ENCODE measurements at regions not wholly inside any gene's neighbourhood (a gene's known extent, or its start where the extent isn't known, plus 50 kb on each side); places are given as distances from the start of the nearest gene placed in this dataset.

DNA sequence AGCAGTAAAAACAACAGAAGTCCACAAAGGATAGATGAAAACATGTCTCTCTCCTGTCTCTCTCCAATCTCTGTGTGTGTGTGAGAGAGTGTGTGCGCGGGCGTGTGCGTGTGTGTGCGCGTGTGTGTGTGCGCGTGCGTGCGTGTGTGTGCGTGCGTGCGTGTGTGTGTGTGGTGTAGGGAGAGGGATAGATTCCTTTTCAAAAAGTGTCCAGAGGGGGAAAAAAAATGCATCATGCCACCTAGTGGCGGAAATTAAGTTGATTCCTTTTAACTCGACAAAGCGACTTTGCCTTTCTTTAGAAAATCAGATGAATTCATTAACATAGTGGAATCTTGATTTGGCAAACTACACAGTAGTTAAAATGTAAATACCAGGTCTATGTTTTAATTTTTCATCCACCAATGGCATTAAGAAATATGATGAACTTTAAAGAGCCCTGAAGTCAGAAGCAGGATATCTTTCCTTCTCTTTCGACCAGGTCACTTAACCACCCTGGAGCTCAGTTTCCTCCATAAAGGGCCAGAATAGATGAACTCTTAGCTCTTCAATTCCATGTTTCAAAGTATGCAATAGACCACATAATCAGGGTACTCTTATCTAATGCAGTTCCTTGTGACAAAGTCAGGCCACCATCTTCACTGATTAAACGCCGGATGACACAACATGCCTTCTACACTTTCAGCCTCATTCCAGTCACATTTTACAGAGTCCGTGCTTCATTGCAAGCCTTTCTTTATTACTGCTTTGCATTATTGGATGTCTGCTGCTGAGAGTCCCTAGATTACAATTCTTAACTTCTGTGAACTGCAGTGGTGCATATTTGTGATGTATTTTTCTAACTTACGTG lies 162.8 kb downstream of the FBXO8 start:
- peak; percentile 60 for DNase-seq (ENCODE audit: low spot score)

DNA sequence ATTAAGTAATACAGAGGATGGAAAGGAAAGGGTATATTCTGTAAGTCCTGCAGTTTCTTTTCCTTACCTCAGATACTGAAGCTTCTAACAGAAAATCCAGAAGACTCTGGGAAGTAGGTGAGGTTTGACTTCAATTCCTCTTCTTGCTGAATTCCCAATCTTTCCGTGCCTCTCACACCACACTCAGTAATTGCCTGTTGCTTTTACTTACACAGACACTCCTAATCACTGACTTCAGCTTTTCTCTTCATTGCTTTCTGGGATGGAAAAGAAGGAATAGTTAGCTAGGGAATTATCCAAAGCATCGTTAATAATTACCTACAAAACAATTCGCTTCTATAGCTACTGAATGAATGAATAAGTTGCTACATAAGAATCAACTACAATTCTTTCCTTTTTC lies 163.6 kb downstream of the FBXO8 start:
- no peak for DNase-seq (ENCODE audit: low spot score)

DNA sequence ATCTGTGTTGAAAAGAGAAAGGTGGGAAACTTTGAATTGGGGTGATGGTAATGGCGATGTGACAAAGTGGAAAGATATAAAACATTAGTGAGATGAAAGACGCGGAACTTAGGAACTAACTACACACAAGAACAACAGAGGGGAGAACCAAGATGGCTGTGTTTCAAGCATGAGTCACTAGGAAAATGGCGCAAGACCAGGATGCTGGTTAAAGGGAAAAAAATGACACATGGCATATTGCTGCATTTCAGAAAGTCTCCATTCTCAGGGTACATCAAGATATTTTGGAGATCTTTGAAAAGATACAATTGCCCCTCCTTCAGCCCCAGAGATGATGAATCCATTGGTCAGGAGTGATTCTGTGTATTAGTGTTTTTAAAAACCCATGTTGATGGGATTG lies 164.4 kb downstream of the FBXO8 start:
- DNase-seq (ENCODE audit: low spot score): peak; percentile 65

DNA sequence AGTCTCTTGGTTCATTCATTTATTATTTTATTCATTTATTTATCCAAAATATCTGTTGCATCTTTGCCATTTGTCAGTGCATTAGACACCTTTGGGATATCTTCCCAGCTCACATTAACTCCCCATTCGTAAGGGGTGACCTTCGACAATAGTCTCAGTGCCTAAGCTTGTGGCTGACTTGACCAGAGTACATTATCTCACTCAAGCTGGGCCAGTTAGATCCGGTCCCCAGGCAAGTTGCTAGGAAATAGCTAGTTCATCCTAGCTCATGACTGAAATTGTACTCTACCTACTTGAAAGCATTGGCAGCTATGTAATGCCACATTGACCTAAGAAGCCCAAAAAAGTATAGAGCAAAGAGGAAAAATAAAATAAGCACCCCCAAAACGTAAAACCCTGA lies 165.3 kb downstream of the FBXO8 start:
- no peak for DNase-seq (ENCODE audit: low spot score)

DNA sequence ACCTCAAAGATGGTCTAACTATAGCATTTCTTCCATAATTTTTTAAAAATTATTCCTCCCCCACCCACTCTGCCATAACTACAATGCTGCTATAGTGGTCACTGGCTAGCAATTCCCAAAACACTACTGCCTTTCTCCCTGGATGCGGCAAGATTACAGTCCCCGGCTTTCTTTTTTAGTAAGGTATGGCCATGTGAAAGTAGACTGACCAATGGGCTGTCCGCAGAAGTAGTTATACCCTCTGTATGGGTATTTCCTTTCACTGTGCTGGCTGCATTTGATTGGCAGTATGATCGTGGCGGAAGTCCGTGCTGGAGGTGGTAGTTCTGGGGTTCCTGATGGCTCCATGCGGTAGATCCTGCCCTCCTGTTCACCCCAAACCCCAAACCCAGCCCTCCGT lies 166.0 kb downstream of the FBXO8 start:
- DNase-seq (ENCODE audit: low spot score): no peak

DNA sequence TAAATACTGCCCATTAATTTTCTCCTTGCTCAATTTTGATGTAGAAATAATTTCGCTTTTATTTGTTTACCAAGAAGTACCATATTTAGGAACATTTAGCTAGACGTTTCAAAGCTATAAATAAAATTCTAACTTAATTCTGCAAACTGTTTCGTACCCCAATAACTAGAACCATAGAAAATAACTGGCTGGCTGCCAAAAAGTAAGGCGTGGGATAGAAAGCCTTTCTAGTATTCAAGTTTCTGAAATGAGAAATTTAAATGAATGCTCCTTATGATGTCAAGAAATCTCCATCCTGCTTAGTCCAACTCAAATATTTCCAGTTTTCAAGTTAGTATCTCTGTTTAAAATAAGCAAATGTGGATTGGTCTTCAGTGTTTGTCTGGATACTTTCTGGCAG lies 167.4 kb downstream of the FBXO8 start:
- DNase-seq (ENCODE audit: low spot score): no peak

DNA sequence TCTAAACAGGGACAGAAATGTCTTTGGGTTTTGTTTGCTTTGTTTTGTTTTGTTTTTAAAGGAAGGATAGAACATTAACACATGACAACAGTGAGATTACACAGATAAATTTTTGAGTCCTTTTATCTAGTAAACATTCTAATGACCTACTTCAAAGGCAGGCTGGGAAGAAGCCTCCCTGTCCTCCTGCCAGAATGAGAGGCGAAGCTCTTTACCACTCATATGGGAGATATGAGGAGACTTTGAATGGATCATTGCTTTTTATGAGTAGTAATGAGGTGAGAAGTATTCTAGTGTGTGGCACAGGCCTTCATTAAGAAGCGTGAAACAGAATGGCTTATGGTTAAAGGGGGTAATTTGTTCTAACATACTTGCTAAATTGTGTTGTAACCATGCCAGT lies 172.0 kb downstream of the FBXO8 start:
- DNase-seq (ENCODE audit: low spot score): no peak

DNA sequence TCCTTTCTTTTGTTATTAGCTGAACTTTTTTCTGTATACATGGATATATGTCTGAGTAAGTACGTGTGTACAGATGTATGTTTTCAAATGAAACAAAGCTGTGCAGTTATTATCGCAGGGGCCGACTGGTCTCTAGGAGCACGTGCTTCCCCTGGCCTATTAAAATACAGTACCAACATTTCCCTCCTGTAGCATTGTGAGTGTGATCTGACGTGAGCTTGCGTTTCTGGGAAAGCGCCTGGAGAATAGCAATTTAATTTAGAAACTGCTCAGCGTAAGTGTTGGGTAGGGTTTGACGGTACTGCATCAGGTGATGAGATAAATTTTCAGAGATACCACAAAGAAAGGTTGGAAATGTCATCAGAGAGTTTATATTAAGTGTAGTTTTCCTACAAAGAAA lies 173.3 kb downstream of the FBXO8 start:
- DNase-seq (ENCODE audit: low spot score): no peak

DNA sequence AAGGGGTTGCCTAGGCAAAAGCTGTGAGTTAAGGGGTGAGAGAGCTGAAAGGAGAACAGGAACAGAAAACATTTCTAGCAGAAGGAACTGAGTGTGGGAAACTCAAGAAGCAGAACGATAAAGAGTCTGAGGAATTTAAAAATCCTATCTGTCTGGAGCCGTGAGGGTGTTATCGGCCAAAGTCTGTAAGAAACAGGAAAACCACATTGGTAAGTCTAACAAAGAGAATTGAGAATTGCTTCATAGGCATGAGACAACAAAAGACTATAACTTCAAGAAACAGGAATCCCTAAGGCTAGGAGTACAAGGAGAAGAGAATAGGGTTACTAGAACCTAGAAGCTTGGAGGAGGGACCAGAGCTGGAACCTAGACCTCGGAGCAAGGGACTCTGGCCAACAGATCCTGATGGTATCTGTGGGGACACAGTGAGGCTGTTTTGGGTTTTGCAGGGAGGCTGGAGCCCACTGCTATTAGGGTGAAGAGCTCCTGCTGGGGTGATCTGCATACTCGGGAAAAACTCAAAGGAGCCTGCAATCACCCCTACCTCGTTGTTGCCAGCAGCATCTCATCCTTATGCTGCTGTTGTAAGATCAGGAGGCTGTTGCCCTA lies 175.6 kb downstream of the FBXO8 start:
- DNase-seq (ENCODE audit: low spot score): no peak

DNA sequence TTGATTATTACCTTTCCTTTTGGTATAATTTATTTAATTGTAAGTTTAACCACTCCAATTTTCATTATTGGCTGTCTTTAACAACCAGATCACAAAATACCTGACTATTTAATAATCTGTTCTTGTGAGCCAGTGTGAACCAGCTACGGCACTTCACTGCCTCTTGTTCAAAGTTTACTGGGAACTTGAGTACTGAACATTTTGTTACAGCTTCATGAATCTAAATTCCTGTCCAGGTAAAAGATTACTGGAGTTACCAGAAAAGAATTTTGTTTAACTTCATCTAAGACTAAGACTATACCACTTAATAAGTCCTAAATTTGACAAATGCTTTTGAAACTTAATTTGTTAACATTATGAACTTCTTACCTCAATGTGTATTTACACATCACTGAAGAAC lies 178.3 kb downstream of the FBXO8 start:
- no peak for DNase-seq (ENCODE audit: low spot score)

DNA sequence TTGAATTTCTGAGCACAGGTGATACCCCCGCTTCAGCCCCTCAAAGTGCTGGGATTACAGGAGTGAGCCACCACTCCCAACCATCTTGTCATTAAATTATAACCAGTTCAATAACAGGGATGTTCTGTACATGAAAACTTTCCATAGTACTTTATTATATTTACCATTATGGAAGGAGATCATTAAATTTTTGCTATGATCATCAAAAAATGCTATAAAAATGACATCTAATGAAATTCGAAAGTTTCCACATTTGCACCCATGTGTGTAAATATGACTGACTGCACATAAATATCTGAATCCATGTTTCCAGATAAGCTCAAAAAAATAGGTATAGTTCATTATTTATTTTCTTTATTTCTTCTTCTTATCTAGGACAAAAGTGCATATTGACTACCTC lies 182.6 kb downstream of the FBXO8 start:
- DNase-seq (ENCODE audit: low spot score): no peak

DNA sequence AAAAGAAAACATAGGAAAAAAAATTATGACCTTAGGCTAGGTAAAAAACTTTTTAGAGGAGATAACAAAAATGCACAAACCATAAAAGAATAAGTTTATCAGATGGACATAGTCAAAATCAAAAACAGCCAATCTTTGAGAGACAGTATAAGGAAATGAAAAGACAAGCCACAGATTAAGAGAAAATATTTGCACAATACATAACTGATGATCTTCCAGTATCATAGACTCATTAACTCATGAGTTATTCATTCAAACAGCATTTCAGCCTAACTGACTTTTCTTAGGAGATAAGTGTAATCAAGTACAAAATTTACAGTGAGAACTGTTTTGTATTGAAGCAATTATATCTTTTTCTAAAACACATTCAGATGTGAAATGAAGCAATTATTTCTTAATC lies 183.8 kb downstream of the FBXO8 start:
- no peak for DNase-seq (ENCODE audit: low spot score)

DNA sequence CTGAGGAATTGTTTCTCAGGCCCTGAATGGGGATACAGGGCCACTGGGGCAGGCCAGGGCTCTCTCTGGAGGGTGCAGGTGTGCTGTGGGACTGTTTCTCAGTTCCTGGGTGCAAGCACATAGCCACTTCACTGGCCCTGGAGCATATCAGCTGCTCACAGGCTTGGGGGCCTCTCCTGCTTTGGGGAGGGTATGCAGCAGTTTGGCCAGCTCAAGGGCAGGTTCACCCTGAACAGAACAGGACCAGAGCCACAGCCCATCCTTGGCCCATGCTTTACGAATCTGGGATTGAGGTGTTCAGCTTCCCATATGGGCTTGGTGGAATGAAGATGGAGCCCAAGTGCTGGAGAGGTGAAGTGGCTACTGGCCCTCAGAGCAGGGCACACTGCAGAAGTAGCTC lies 186.5 kb downstream of the FBXO8 start:
- DNase-seq (ENCODE audit: low spot score): no peak

DNA sequence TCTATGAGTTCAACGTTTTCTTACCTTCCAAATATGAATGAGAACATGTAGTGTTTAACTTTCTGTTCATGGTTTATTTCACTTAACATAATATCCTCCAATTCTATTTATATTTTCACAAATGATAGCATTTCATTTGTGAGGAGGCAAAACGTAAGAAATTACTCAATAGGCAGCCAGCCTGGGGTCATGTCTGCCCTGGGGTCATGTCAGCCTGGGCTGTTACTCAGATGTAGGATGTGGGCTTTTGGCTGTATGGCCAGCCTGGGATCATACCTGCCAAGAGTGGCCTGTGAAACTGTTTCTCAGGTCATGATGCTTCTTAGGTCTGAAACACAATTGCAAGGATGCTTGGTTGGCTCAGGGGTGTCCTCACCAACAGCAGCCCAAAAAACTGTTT lies 187.0 kb downstream of the FBXO8 start:
- no peak for DNase-seq (ENCODE audit: low spot score)

DNA sequence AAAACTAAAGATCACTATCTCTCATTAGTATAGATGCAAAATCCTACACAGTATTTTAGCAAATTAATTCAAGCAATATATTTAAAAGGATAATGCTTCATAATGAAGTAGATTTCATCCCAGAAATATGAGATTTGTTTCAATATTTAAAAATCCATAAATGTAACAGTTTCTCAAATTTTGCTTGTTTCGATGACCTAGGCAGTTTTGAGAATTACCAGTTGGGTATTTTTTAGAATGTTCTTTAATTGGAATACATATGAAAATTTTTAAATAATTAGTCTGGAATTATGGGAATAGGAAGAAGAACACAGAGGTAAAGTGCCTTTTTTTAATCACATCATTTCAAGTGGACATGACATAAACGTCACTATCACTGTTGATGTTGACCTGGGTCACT lies 192.3 kb downstream of the FBXO8 start:
- no peak for DNase-seq (ENCODE audit: low spot score)

DNA sequence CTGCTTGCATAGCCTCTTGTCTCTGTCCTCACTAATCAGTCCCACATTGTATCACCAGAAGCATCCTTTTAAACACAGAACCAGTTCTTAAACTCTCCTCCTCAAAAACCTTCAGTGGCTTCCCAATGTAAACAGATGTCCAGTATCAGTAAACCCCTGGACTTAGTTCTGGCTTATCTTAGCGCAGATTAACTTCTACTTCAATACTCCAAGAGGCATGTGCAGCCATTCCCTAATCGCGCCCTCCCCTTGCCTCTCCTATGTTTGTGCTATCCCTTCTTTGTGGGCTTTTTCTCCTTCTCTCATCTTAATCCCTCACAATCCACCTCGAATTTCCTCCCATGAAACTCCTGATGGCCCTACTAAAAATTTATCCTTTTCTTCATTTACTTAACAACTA lies 193.8 kb downstream of the FBXO8 start:
- DNase-seq (ENCODE audit: low spot score): no peak

DNA sequence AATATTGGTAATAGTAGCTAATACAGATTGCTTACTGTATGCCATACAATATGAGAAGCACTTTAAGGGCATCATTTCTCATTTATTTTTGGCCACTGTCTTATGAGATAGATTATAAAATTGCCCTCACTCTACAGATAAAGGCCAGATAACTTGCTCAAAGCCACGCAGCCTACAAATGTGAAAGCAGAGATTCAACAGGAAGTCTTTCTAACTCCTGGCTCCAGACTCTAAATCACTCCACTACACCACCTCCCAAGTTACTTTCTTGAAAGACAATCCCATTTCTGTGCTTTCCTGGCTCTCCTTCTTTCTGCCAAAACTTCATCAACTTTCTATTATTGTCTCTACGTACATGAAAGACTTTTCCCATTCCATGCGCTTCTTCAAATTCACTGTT lies 194.7 kb downstream of the FBXO8 start:
- no peak for DNase-seq (ENCODE audit: low spot score)

DNA sequence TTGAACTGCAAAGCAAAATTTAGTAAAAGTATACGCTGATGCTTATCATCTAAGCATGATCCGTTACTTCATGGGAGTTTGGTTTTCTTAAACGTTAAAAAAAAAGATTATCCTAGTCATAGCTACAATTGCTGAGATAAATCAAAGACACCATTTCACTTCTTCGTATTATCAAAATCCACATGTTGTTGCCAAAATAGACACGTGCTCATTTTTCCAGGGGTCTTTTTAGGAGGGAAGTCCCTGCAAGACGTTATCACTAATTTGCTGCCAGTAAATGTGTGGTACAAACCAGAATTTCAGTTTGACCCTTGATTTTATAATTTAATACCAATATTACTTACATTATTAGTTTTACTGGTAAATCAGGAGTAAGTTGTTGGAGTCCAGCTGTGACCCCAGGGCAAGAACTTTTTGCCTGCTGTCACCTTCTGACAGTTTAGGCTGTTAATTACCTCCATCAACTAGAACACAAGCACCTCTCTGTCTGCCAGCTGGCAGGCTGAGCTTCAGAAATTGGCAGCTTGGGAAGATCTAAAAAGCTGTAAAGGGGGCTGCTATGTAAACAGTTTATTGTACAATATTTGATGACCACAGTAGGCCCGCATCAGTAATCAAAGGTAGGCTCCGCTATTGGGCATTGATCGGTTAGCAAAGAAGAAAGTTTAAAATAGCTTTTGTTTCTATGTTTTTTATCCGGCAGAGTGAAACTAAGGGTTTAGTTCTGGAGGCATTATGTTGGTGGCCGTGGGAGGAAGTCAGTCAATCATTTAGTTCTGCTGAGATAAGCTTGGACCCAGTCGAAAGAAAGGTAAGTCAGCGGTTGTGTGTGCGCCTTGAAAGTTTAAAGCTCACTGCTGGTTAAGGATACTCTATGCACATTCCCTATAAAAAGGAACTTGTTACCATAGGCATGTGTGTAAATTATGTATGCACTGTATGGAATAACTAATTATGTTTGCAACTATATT lies 196.4 kb downstream of the FBXO8 start:
- no peak for DNase-seq (ENCODE audit: low spot score)

DNA sequence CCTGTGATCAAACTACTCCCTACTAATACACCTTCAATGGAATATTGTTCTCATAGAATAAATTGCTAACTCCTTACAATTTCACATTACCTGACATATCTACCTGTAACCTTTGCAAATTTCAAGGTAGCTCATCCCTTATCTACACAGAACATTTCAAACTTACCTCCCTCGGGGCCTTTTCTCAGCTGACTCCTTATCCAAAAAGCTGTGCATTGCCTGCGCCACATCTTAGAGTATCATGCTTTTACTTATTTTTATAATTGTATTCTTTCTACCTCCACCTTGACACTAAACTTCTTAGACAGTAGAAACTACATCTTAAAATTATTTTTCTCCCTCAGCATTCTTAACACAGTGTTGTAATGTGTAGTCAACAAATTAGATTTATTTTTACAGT lies 198.5 kb downstream of the FBXO8 start:
- no peak for DNase-seq (ENCODE audit: low spot score)

DNA sequence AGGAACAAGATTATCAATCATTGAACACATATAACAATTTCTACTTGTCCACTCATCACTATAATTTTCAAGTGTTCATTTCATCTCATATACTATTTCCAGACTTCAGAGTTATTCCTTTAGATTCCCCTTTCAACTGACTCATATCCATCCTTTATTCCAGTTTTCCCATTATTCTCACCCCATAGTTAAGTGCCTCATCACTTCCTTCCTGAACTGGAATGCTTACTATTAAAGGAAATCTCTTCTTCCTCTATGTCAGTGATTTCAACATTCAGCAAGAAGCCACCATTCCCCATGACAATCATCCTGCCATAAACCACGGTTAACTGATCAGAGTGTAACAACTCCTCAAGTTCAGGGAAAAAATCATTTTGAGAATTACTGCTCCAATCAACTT lies 198.9 kb downstream of the FBXO8 start:
- DNase-seq (ENCODE audit: low spot score): no peak

DNA sequence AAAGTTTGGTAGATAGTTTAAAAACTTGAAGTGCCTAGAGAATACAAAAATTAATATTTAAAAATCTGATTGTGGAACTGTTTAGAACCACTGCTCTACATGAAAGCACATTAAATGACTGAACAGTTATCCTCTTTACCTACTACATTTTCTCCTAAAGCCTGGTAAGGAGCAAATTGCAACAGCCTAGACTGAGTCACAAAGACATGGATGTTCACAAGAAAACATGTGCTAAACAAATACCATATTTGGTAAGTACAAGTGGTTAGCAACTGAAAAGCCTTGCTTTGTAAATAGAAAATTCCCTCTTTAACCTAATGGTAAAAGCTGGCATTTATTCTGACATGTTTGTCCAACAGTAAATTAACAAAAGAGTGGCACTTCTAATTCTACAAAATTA lies 203.1 kb downstream of the FBXO8 start:
- DNase-seq (ENCODE audit: low spot score): no peak

DNA sequence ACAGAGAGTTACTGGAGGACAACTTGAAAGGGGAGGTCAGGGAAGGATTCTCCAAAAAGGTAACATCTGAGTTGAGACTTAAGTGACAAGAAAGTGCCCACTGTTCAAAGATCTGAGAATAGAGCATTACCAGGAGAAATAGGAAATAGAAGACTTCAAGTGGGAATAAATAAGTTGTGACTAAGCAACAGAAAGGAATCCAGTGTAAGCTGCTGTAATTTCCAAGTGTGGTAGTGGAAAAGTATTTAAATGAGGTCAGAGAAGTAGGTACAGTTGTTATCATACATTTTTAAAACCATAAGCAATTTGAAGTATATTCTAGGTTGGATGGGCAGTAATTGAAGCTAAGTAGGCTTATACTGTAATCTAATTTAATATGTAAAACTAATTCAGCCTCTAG lies 211.9 kb downstream of the FBXO8 start:
- no peak for DNase-seq (ENCODE audit: low spot score)

DNA sequence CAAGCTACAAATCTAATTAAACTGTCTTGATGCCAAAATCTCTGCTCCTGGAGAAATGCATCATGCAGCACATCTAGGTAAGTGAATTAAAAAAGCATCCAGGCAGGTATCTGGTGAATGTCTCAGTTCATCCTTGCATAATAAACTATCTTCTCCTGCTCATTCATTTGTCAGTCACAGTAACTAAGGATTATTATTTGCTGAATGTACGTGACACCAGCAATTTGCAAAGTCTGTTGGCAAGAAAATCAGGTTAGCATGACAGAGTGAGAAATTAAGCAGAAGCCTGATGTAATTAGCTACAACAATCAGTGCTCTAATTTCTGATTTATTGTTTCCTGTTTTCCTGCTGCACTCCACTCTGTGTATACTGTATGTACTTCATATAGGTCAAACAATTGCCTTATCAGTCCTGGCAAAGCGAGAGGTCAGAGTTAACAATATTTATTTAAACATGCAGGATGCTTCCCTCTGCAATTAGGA lies 213.6 kb downstream of the FBXO8 start:
- DNase-seq (ENCODE audit: low spot score): no peak
